ENCODE measurements at regions not wholly inside any gene's neighbourhood (a gene's known extent, or its start where the extent isn't known, plus 50 kb on each side); places are given as distances from the start of the nearest gene placed in this dataset.

- TF ChIP-seq POLR2A (IDR thresholded peaks at IDR 0.05) (no peak), CTCF (IDR thresholded peaks at IDR 0.05) (no peak)
Measured at GRCh38 chr12:115691123-115691522, 586.4 kb downstream of the MED13L start.
